ENCODE measurements at regions not wholly inside any gene's neighbourhood (a gene's known extent, or its start where the extent isn't known, plus 50 kb on each side); places are given as distances from the start of the nearest gene placed in this dataset.

GRCh38 chr1:170310014-170310405 is 164.3 kb downstream of the NTMT2 start:
- Histone ChIP-seq H3K9me1 (ENCODE audit: control insufficient read depth, extremely low read depth, insufficient read depth, low read length) (no peaks in the 10 kb centered on the region), H3K27me3 (ENCODE audit: control insufficient read depth, extremely low read depth, insufficient read depth, low read length) (no peaks in the 10 kb centered on the region), H3K4me1 (ENCODE audit: control insufficient read depth, extremely low read depth, insufficient read depth, low read length) (no peaks in the 10 kb centered on the region), H2AFZ (ENCODE audit: control insufficient read depth, low read length) (no peak overlapping the region), H4K20me1 (ENCODE audit: control insufficient read depth, extremely low read depth, insufficient read depth, low read length) (no peaks in the 10 kb centered on the region), H3K27ac (ENCODE audit: control insufficient read depth, insufficient read depth, low read length) (no peak overlapping the region), H3K4me3 (ENCODE audit: control insufficient read depth in 2 of 3, extremely low read depth in 1 of 3, insufficient read depth in 2 of 3, low read depth in 1 of 3, low read length in 3 of 3) (no peak overlapping the region), H3K4me2 (ENCODE audit: control insufficient read depth, extremely low read depth, insufficient read depth, low read depth, low read length) (no peak overlapping the region), H3K36me3 (ENCODE audit: control insufficient read depth in 2 of 2, extremely low read depth in 1 of 2, insufficient read depth in 2 of 2, low read length in 2 of 2) (no peaks in the 10 kb centered on the region), H3K79me2 (ENCODE audit: control insufficient read depth, insufficient read depth, low read length) (no peaks in the 10 kb centered on the region), H3K9ac (ENCODE audit: control insufficient read depth, extremely low read depth, insufficient read depth, low read length) (no peak overlapping the region), H3K9me3 (ENCODE audit: control insufficient read depth, low read depth, low read length) (no peaks in the 10 kb centered on the region)
- dilution Hi-C loops (cut with MboI; ENCODE audit: extremely low pct_ligation_motif_present, low sequenced_read_pairs): no loop called here
- TF ChIP-seq EZH2 (IDR thresholded peaks at IDR 0.05; ENCODE audit: low read length) (no peak), CTCF (optimal IDR thresholded peaks at IDR 0.05 in 1 of 3, IDR thresholded peaks at IDR 0.05 in 1 of 3, conservative IDR thresholded peaks at IDR 0.05 in 1 of 3; ENCODE audit: extremely low read depth in 1 of 3, insufficient read depth in 2 of 3, low read length in 3 of 3) (no peak)
- FAIRE-seq: no peak
- DNase-seq (ENCODE audit: low read depth, low spot score): no peak

GRCh38 chr1:170310951-170311350 is 165.2 kb downstream of the NTMT2 start:
- H2AFZ ChIP-seq (ENCODE audit: control insufficient read depth, low read length): no peak overlapping the region
- no peaks in the 10 kb centered on the region for H3K79me2 ChIP-seq (ENCODE audit: control insufficient read depth, insufficient read depth, low read length)
- FAIRE-seq (no peak), DNase-seq (ENCODE audit: low read depth, low spot score) (no peak)
- no peak for TF ChIP-seq CTCF (optimal IDR thresholded peaks at IDR 0.05 in 1 of 3, IDR thresholded peaks at IDR 0.05 in 1 of 3, conservative IDR thresholded peaks at IDR 0.05 in 1 of 3; ENCODE audit: extremely low read depth in 1 of 3, insufficient read depth in 2 of 3, low read length in 3 of 3)
- TF ChIP-seq EZH2 (IDR thresholded peaks at IDR 0.05; ENCODE audit: low read length): no peak
- no peaks in the 10 kb centered on the region for H3K36me3 ChIP-seq (ENCODE audit: control insufficient read depth in 2 of 2, extremely low read depth in 1 of 2, insufficient read depth in 2 of 2, low read length in 2 of 2)
- H3K9ac ChIP-seq (ENCODE audit: control insufficient read depth, extremely low read depth, insufficient read depth, low read length): no peak overlapping the region
- H3K9me3 ChIP-seq (ENCODE audit: control insufficient read depth, low read depth, low read length): no peaks in the 10 kb centered on the region
- H3K9me1 ChIP-seq (ENCODE audit: control insufficient read depth, extremely low read depth, insufficient read depth, low read length): no peaks in the 10 kb centered on the region
- no peaks in the 10 kb centered on the region for H4K20me1 ChIP-seq (ENCODE audit: control insufficient read depth, extremely low read depth, insufficient read depth, low read length)
- no peak overlapping the region for H3K4me2 ChIP-seq (ENCODE audit: control insufficient read depth, extremely low read depth, insufficient read depth, low read depth, low read length)
- H3K27ac ChIP-seq (ENCODE audit: control insufficient read depth, insufficient read depth, low read length): no peak overlapping the region
- no peaks in the 10 kb centered on the region for H3K27me3 ChIP-seq (ENCODE audit: control insufficient read depth, extremely low read depth, insufficient read depth, low read length)
- dilution Hi-C loops (cut with MboI; ENCODE audit: extremely low pct_ligation_motif_present, low sequenced_read_pairs): no loop called here
- no peak overlapping the region for H3K4me3 ChIP-seq (ENCODE audit: control insufficient read depth in 2 of 3, extremely low read depth in 1 of 3, insufficient read depth in 2 of 3, low read depth in 1 of 3, low read length in 3 of 3)
- H3K4me1 ChIP-seq (ENCODE audit: control insufficient read depth, extremely low read depth, insufficient read depth, low read length): no peaks in the 10 kb centered on the region

Data from keratinocyte (primary cell).